Endothelial cell of umbilical vein (primary cell): ENCODE measurements at regions not wholly inside any gene's neighbourhood (a gene's known extent, or its start where the extent isn't known, plus 50 kb on each side); places are given as distances from the start of the nearest gene placed in this dataset.

Experiments used
- BruUV-seq: library from RNA; stranded (reverse); fragments of 400-500 nt; replicated peaks from 2 replicates; lab custom pipeline; 2021; lab: Mats Ljungman, UMichigan
- CTCF ChIA-PET: fragments of 300-600, 350-600 bp; sonication (Branson Sonifier 250); formaldehyde crosslinking; loops from one replicate; lab custom pipeline; 2021; ENCODE audit warnings: antibody characterized with exemption, inconsistent platforms; lab: Charles Lee
- POLR2A ChIA-PET: fragments of 300-600, 350-600 bp; sonication (Branson Sonifier 250); formaldehyde crosslinking; loops from one replicate; lab custom pipeline; 2021; ENCODE audit warnings: antibody characterized with exemption, inconsistent platforms; lab: Charles Lee
- DNase-seq: peaks from one replicate; pipeline ENCODE4 v3.0.0-alpha.2; 2011; ENCODE audit warnings: low read depth, low spot score
- FAIRE-seq: peaks from 2 replicates; lab custom pipeline; 2011; peaks lifted over from hg19 to GRCh38; lab: Jason Lieb, UNC
- H2AFZ ChIP-seq: 2 replicates; pipeline ENCODE4 v1.6.0; 2012; ENCODE audit warnings: low read depth, low read length, control low read depth, inconsistent platforms
- H3K27ac ChIP-seq: 2 replicates; pipeline ENCODE4 v1.5.1; 2011; ENCODE audit warnings: low read depth, mild to moderate bottlenecking, control low read depth, low read length, moderate library complexity; ENCODE audit not compliant: insufficient read depth
- H3K27me3 ChIP-seq, 2 experiments: 2 replicates each; pipeline versions ENCODE4 v1.6.0 to v1.6.1; 2011; ENCODE audit warnings: low read length in 2 of 2, mixed read lengths in 1 of 2; ENCODE audit not compliant: control insufficient read depth in 2 of 2, insufficient read depth in 2 of 2
- H3K36me3 ChIP-seq, 2 experiments: 2 replicates in 1 of 2; 3 replicates in 1 of 2; pipeline ENCODE4 v1.5.1; 2011; ENCODE audit warnings: low read length in 2 of 2, mild to moderate bottlenecking in 1 of 2, moderate library complexity in 1 of 2; ENCODE audit not compliant: control insufficient read depth in 2 of 2, insufficient read depth in 2 of 2; ENCODE audit errors: extremely low read depth in 1 of 2
- H3K4me1 ChIP-seq: 3 replicates; pipeline ENCODE4 v1.5.1; 2011; ENCODE audit warnings: mild to moderate bottlenecking, low read length; ENCODE audit not compliant: control insufficient read depth, insufficient read depth; ENCODE audit errors: extremely low read depth
- H3K4me2 ChIP-seq: 2 replicates; pipeline ENCODE4 v1.6.1; 2011; ENCODE audit warnings: low read length, control low read depth, mixed read lengths; ENCODE audit not compliant: insufficient read depth
- H3K4me3 ChIP-seq, 3 experiments: fragments of 200-600 bp in 1 of 3; sonication (generic), shearing (Covaris generic) in 1 of 3; replicated peaks in 1 of 3; 2 replicates each; pipeline ENCODE4 v1.5.1; 2011 to 2016; ENCODE audit warnings: control low read depth in 3 of 3, low read length in 3 of 3, mild to moderate bottlenecking in 2 of 3, inconsistent platforms in 1 of 3, low read depth in 1 of 3, moderate library complexity in 1 of 3; ENCODE audit not compliant: insufficient read depth in 1 of 3
- H3K79me2 ChIP-seq: 2 replicates; pipeline ENCODE4 v1.6.0; 2012; ENCODE audit warnings: low read length, inconsistent platforms; ENCODE audit not compliant: control insufficient read depth, insufficient read depth
- H3K9ac ChIP-seq: replicated peaks from 2 replicates; pipeline ENCODE3; 2011; ENCODE audit warnings: low read length, control low read depth; ENCODE audit not compliant: insufficient read depth; ENCODE audit errors: extremely low read depth
- H3K9me1 ChIP-seq: replicated peaks from 3 replicates; pipeline ENCODE4 v1.6.0; 2011; ENCODE audit warnings: mild to moderate bottlenecking, low read length; ENCODE audit not compliant: control insufficient read depth, insufficient read depth; ENCODE audit errors: extremely low read depth
- H3K9me3 ChIP-seq: replicated peaks from 2 replicates; pipeline ENCODE4 v1.5.1; 2012; ENCODE audit warnings: low read length, inconsistent platforms; ENCODE audit not compliant: control insufficient read depth, insufficient read depth
- H4K20me1 ChIP-seq: replicated peaks from 2 replicates; pipeline ENCODE3; 2011; ENCODE audit warnings: mild to moderate bottlenecking, low read length; ENCODE audit not compliant: control insufficient read depth, insufficient read depth; ENCODE audit errors: extremely low read depth
- EZH2 ChIP-seq: IDR thresholded peaks from 2 replicates; pipeline ENCODE4 v1.6.1; 2012; ENCODE audit warnings: borderline replicate concordance, low read depth, mild to moderate bottlenecking, moderate library complexity, low read length, inconsistent platforms; ENCODE audit not compliant: severe bottlenecking
- FOS ChIP-seq: IDR thresholded peaks from 2 replicates; pipeline ENCODE4 v1.6.1; 2011; ENCODE audit warnings: mild to moderate bottlenecking, low read length, moderate library complexity, borderline replicate concordance; ENCODE audit not compliant: insufficient read depth
- GATA2 ChIP-seq: IDR thresholded peaks from 2 replicates; pipeline ENCODE4 v1.7.0; 2011; ENCODE audit warnings: low read depth, mild to moderate bottlenecking, moderate library complexity, mixed read lengths, low read length; ENCODE audit not compliant: insufficient read length, insufficient read depth
- JUN ChIP-seq: IDR thresholded peaks from 2 replicates; pipeline ENCODE4 v1.6.1; 2011; ENCODE audit warnings: borderline replicate concordance, low read depth; ENCODE audit not compliant: insufficient read length, insufficient read depth
- MYC ChIP-seq: IDR thresholded peaks from one replicate; pipeline ENCODE4 v1.6.1; 2011; ENCODE audit warnings: mild to moderate bottlenecking, low read depth, low read length
- POLR2A ChIP-seq: IDR thresholded peaks from 2 replicates; pipeline ENCODE4 v1.6.1; 2012; ENCODE audit warnings: low read depth, mild to moderate bottlenecking, control low read depth, low read length
- POLR2AphosphoS5 ChIP-seq: IDR thresholded peaks from 2 replicates; pipeline ENCODE4 v1.6.1; 2012; ENCODE audit warnings: low read depth, mild to moderate bottlenecking, control low read depth, low read length, moderate library complexity; ENCODE audit not compliant: insufficient read depth
- dilution Hi-C: fragments of 300-500 bp; cut with MboI; formaldehyde crosslinking; loops from one replicate; pipeline ENCODE4 v1.15.0; 2019; ENCODE audit warnings: low sequenced_read_pairs; ENCODE audit not compliant: extremely low pct_ligation_motif_present
- intact Hi-C: fragments of 100-400 bp; cut with micrococcal nuclease; formaldehyde crosslinking; loops from one replicate; pipeline ENCODE4 v1.10.0; 2022
- TF ChIP-seq, protein P1 (sequence below), 2 donors: IDR thresholded peaks; 1 replicate in 1 of 2; 2 replicates in 1 of 2; pipeline ENCODE4 v1.5.1; 2011; ENCODE audit warnings: low read length in 2 of 2, mild to moderate bottlenecking in 2 of 2, moderate library complexity in 2 of 2, control low read depth in 1 of 2, inconsistent platforms in 1 of 2, low read depth in 1 of 2; ENCODE audit not compliant: insufficient read depth in 1 of 2; ENCODE audit errors: extremely low read depth in 1 of 2
- TF ChIP-seq, protein P2 (sequence below): IDR thresholded peaks from 2 replicates; pipeline ENCODE4 v1.6.1; 2011; ENCODE audit not compliant: insufficient read depth, insufficient read length

DNA sequence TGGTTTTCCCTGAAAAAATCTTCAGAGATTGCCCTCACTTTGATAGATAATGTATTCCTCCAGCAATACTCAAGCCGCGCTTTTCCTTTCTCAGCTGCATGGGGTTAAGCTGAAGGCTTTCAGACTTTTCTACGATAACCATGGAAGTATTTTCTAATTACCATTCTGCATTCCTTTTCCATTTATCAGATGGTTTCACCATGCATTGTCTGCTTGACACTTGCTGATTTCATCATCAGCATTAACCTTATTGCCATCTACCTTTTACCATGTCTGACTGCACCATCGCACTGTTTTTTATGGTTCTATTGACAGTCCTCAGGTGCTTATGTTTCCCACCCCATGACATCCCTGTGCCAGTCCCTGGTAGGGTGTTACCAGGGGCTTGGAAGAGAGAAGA, 91.6 kb downstream of the DMAC1 start:
- H3K9ac ChIP-seq = no peak overlapping the region
- ChIA-PET CTCF (no interaction called here), POLR2A (no interaction called here)
- H3K9me1 ChIP-seq = no peaks in the 10 kb centered on the region
- H3K36me3 ChIP-seq = no peaks in the 10 kb centered on the region
- dilution Hi-C loops (no loop called here), intact Hi-C loops (no loop called here)
- H2AFZ ChIP-seq = no peak overlapping the region
- no peak overlapping the region for H3K4me2 ChIP-seq
- H3K27ac ChIP-seq = no peak overlapping the region
- no peaks in the 10 kb centered on the region for H3K4me1 ChIP-seq
- no peaks in the 10 kb centered on the region for H3K9me3 ChIP-seq
- no peaks in the 10 kb centered on the region for H4K20me1 ChIP-seq
- FAIRE-seq (no peak), DNase-seq (no peak)
- no peak overlapping the region for H3K4me3 ChIP-seq
- TF ChIP-seq FOS (no peak), POLR2AphosphoS5 (no peak)
- no peaks in the 10 kb centered on the region for H3K79me2 ChIP-seq
- H3K27me3 ChIP-seq = no peaks in the 10 kb centered on the region
- BruUV-seq = no TSS peak

- no peak for DNase-seq
- Histone ChIP-seq H3K4me2 (no peak overlapping the region), H3K4me3 (no peak overlapping the region), H3K4me1 (no peaks in the 10 kb centered on the region), H3K79me2 (no peaks in the 10 kb centered on the region), H3K9ac (no peak overlapping the region), H3K27me3 (no peaks in the 10 kb centered on the region), H4K20me1 (no peaks in the 10 kb centered on the region), H3K9me1 (no peaks in the 10 kb centered on the region), H3K36me3 (no peaks in the 10 kb centered on the region), H3K9me3 (peaks cover 1% of the 10 kb centered on the region), H3K27ac (no peak overlapping the region), H2AFZ (no peak overlapping the region)
- FAIRE-seq = no peak
- intact Hi-C loops (no loop called here), dilution Hi-C loops (no loop called here)
- TF ChIP-seq JUN (no peak), POLR2AphosphoS5 (no peak), EZH2 (no peak), GATA2 (no peak), FOS (no peak), MYC (no peak), POLR2A (no peak)
- TF ChIP-seq, protein P1, sequence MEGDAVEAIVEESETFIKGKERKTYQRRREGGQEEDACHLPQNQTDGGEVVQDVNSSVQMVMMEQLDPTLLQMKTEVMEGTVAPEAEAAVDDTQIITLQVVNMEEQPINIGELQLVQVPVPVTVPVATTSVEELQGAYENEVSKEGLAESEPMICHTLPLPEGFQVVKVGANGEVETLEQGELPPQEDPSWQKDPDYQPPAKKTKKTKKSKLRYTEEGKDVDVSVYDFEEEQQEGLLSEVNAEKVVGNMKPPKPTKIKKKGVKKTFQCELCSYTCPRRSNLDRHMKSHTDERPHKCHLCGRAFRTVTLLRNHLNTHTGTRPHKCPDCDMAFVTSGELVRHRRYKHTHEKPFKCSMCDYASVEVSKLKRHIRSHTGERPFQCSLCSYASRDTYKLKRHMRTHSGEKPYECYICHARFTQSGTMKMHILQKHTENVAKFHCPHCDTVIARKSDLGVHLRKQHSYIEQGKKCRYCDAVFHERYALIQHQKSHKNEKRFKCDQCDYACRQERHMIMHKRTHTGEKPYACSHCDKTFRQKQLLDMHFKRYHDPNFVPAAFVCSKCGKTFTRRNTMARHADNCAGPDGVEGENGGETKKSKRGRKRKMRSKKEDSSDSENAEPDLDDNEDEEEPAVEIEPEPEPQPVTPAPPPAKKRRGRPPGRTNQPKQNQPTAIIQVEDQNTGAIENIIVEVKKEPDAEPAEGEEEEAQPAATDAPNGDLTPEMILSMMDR (IDR thresholded peaks at IDR 0.05; ENCODE audit: extremely low read depth in 1 of 2, insufficient read depth in 1 of 2, low read depth in 1 of 2, low read length in 2 of 2) = no peak
- TF ChIP-seq, protein P2, sequence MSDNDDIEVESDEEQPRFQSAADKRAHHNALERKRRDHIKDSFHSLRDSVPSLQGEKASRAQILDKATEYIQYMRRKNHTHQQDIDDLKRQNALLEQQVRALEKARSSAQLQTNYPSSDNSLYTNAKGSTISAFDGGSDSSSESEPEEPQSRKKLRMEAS = no peak
- CTCF ChIA-PET = no interaction called here
- BruUV-seq = no TSS peak
- POLR2A ChIA-PET = no interaction called here
Measured at GRCh38 chr9:7704543-7704942, 95.0 kb downstream of the DMAC1 start.
